COLO829 (cell line): ENCODE measurements at regions not wholly inside any gene's neighbourhood (a gene's known extent, or its start where the extent isn't known, plus 50 kb on each side); places are given as distances from the start of the nearest gene placed in this dataset.

Experiments used
- DNase-seq: peaks from one replicate; pipeline ENCODE4 v3.0.0; 2012; ENCODE audit warnings: low spot score

DNA sequence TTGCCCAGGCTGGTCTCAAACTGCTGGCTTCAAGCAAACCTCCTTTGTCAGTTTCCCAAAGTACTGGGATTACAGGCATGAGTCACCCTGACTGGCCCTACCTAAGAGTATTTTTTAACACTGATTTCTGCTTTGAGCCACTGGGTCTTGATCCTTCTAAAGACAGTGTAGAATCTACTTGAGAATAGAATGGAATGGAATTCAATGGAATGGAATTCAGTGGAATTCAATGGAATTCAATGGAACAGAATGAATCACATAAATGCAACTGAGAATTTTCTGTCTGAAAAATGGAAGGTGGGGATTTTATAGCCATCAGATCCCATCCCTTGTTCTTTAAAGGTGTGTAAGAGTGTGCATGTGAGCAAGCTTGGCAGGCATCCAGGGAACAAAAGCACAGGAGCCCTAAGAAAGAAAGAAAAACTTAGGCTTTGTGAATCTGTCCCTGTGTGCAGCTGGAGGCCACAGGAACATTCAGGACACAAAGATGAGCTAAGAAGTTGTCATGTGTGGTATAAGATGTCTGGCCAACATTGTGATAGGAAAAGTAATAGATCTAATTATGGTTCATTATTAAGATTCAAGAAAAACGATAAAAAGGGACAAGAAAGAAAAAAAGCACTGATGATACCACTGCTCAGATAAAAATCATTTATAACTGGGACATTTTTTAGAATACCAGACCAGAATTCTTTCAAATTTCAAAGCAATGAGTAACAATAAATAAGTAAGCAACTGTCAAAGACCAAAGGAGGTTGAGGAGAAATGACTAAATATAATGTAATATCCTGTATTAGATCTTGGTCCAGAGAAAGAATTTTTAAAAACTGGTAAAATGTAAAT is 681.0 kb upstream of the GJE1 start:
- peak; percentile 2 for DNase-seq

DNA sequence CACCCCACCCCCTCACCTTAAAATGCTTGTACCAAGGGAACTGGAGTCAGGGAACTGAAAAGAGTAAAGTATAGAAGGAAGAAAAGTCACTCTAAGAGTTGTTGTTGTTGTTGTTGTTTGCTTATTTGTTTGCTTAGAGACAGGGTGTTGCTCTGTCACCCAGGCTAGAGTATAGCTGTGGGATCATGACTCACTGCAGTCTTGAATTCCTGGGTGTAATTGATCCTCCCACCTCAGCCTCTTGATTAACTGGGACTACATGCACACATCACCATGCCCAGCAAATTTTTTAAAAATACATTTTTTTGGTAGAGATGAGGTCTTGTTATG is 681.6 kb upstream of the GJE1 start:
- no peak for DNase-seq

DNA sequence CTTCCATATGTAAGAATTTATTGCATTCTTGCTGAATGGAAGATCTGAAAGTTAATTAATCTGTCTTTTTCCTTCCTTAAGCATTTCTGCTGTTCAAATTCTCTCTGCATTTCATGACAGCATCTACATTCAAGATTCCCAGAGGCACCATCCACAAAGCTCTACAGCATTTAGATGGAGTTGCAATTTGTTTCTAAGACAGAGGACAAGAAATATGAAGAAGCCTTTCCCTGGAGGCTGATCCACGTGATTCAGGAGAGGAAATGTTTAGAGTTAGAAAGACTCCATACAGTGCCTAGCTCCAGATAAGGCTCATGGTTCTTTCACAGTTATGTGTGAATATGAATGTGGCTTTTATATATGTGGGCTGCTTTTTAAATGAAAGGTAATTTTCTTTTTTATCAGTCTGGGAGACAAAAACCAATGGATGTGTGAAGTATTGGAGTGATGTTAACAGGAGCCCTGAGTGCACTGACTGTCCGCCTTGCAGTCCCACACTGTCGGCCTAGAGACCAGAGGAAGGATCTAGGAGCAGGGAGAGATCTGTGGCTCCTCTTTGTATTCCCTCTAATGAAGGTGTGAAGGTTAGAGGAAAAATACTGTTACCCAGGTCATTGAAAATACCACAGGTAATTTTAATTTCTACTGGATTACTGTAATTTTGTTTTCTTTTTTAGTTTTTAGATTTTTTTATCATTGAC is 686.6 kb upstream of the GJE1 start:
- DNase-seq = no peak

DNA sequence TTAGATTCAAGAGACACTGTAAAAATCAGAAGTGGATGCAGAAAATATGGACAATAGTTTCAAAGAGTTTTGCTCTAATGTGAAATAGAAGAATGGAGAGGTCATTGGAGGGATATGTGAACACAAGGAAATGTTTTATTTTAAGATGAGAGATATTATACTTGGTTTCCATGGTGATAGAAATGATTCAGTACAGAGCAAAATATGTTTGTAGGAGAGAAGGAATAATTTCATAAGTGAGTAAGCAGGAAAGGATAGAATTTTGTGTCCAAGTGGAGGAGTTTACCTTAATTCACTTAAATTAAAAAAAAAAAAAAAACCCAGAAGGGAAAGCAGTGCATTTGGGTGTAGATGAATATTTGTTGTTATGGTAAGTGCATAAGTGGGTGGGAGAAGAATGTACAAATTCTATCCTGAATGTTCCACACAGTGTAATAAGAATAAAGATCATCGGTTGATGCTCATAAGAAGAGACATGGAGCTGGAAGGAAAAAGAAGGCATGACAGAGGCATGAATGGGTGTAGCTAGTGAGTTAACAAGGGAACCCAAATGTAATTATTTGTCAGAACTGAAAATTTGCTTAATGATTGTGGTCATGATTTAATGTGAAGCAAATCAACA is 688.9 kb upstream of the GJE1 start:
- DNase-seq = no peak

DNA sequence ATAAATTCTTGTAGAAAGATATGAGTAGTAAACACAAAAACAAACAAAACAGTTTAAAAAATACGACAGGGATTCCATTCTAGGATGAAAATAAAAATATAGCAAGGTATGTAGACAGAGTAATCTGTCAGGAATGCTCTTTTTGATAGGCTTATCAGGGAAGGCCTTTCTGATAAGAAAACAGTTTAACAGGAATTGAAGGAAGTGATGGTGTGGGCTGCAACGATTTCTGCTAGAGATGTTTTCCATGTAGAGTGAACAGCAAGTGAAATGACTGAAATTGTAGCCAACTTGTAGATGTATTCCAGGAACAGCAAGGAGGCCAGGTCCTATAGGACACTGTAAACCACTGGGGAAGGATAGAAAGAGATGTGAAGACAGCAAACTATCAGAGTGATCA is 689.7 kb upstream of the GJE1 start:
- no peak for DNase-seq

DNA sequence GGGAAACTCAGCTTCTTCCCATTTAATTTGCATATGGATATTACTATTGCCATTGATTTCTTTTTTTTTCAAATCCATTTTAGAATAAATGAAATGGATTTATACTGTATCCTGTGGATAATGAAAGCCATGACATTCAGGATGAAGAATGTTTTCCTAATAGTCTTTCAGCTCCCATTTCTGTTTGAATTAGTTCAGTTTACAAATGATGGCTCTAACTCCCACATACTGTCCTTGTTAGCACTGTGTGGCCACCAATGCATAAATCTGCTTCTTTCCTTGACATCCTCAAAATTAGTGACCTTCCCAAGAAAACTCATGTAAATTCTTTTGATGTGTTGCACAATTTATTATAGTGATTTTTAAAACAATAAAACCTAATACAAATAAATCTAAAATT is 693.2 kb upstream of the GJE1 start:
- no peak for DNase-seq

DNA sequence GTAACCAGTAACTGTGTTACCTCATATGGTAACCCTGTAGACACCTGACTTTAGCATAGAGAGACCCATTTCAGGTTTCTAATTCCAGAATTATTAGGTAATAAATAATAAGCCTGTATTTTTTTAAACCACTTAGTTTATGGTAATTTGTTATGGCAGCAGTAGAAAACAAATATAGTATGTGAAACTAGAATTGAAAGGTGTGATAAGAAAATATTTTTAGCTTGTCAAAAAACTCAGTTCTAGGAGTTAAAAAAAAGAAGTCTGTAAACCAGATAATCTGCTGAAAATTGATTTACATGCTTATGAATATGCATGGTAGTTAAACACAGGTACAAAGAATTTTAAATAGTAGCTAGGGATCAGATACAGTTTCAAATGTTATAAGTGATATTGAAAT is 695.0 kb upstream of the GJE1 start:
- DNase-seq = no peak

DNA sequence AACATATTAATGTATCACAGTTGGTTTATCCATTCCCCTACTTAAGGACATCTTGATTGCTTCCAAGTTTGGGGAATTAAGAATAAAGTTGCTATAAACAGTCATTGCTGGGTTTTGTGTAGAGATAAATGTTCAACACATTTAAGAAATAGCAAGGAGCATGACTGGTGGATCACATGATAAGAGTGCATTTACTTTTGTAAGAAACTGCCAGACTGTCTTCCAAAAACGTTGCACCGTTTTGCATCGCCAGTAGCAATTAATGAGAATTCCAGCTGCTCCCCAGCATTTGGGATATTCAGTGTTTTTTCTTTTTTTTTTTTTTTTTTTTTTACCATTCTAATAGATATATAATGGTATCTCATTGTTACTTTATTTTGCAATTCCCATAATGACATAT is 695.7 kb upstream of the GJE1 start:
- no peak for DNase-seq

DNA sequence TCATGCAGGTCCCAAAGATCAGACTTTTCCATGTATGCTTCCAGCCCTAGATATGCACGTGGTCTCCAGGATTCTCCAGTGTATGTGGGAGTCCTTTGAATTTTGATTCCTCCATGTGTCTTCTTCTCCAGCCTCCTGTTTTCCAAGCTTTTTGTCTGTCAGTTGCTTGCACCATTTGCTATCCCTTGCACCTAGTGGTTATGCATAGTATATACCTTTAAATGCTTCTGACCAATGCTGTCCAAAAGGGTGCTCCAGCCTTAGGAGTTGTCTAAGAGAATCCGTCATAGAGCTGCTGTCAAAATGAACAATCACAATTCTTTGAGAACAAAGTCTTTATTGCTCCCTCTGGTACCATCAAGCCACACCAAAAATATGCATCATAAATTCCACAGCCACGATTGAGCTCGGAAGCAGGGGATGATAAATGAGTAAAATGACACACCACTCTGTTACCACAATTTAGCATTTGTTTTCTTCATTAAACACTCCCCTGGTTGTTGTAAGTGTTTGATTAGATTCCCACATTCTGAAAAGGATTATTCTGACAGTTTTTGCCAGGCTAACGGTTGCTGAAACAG is 706.2 kb upstream of the GJE1 start:
- no peak for DNase-seq

DNA sequence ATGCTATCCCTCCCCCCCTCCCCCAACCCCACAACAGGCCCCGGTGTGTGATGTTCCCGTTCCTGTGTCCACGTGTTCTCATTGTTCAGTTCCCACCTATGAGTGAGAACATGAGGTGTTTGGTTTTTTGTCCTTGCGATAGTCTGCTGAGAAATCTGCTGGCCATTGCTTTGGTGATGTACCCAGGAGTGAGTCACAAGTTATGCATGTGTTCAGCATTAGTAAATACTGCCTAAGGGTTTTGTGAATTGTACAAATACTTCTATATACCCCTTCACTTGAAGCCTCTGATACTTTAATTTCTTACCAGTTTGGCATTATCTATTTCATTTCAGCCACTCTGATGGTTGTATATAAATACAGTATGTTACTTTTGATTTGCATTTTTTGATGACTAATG is 711.3 kb upstream of the GJE1 start:
- peak; percentile 16 for DNase-seq

DNA sequence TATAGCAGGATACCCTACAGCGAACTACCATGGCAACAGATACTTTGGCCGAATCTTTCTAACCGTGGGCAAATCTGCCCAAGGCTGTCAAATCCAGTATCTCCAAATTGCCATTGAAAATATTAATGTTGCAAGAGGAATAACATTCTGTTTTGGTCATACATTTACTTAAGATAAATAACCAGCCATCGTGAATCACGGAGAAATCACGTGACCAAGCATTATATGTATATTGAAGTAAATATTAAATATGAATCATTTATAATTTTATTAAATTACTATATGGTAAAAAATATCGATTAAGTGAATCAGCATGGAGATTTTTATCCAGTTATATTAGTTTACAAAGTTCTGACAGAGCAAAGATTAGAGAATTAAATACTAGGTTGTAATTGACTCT is 714.6 kb upstream of the GJE1 start:
- no peak for DNase-seq

DNA sequence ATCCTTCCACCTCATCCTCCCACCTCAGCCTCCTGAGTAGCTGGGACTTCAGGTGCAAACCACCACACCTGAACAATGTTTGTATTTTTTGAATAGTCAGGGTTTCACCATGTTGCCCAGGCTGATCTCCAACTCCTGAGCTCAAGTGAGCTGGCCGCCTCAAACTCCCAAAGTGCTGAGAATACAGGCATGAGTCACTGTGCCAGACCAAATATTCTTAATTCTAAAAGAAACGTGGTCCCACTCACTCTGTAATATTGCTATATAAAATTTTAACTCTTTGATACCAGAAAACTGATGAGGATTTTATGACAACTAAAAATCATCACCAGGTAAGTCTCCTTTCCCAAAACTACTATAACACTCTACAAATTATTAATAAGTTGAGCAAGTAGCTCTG is 716.8 kb upstream of the GJE1 start:
- no peak for DNase-seq

DNA sequence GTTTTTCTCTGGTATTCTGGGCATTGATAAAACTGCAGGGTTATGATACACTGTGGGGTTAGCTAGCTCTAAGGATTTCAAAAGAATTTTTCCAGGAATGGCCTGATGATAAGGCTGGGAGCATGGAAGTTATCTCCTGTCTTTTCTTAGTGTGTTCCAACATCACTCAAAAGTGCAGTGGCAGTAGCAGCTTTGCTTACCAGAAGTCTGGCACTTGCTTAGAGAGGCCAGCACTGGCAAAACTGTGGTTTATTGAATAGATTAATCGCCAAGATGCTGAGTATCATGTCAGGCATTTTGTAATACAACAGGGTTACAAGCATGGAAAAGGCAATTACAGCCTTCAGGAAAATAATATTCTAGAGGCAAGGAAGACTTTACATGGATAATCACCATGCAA is 719.5 kb upstream of the GJE1 start:
- DNase-seq = no peak

DNA sequence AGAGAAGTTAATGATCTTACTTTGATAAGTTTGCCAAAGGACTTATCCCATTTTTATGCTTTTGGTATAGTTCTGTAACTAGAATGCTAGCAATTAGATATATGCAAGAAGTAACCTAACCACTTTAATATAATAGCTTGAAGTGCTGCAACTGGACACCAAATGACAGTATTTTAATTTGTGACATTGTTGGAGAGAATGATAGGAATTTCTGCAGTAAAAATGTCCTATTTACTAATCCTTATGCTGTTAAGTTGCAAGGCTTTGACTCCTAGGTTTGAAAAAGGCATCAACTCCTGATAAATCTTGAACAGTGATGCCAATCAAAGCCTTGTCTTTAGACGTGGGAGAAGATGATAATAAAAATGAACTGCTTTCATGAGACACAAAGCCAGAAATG is 726.0 kb upstream of the GJE1 start:
- DNase-seq = no peak

DNA sequence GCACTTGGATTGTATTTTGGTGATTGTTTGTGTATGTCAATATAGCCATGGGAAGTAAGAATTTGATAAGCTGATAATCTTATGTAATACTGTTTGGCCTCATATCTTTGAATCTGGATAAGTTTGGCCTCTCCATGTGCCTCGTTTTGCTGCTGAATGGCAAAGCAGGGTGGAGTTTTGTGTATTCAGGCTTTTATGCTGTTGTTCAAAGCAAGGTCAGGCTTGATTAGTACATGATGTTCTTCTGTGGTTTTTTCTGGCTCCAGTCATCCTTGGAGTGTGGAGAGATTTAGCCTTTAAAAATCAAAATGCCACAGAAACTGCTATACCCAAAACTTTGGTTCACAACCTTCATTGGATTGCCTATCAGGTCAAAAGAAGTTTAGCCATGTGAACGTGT is 728.9 kb upstream of the GJE1 start:
- DNase-seq = no peak

DNA sequence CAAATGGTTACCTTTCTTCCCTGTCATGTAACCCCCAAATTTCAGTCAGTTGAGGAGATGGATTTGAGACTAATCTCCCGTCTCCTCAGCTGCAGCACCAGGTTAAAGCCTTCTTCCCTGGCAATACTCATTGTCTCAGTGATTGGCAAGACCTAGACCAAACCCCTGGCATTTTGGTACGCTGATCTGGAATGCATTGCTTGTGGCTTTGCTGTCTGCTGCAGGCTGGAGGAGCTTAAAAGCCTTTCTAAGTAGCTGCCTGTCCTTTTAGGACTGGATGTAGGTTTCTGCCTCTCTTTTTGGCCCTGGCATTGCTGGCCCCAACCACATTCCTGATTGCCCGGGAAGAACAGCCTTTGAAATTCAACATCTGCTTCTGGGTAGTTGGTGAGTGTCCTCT is 729.6 kb upstream of the GJE1 start:
- DNase-seq = no peak

DNA sequence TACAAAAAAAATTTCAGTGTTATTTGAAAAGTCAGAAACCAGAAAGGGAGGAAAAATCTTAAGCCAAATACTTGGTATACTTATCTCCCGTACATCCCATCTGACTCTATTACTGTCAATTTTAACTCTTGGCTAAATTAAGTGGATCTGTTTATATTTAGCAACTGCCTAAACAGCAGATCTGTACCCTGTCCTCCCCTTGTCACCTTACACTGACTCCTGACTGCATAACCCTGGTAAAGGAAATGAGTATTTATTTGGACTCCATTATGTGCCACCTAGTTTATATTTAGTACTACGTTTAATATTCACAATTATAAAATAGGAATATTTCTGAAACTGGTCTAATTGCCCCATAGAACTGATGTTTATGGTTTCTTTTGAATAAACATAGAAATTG is 730.2 kb upstream of the GJE1 start:
- DNase-seq = no peak

DNA sequence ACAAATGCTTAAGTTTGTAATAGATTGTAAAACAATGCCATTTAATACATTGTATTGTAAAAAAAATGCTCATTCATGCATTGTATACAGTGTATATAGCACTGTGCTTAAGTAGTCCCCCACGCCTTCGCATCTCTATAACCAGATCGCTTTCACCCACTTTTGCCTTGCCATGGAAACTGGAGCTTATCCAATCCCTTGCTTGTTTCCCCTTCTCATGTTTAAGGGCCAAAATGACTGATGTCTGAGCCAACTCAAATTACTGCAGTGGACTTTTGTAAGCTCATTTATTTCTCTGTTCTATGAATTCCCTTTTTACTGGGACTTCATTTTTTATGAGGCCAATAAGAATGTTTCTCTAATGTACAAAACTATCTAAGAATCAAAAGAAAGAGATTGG is 730.9 kb upstream of the GJE1 start:
- no peak for DNase-seq

DNA sequence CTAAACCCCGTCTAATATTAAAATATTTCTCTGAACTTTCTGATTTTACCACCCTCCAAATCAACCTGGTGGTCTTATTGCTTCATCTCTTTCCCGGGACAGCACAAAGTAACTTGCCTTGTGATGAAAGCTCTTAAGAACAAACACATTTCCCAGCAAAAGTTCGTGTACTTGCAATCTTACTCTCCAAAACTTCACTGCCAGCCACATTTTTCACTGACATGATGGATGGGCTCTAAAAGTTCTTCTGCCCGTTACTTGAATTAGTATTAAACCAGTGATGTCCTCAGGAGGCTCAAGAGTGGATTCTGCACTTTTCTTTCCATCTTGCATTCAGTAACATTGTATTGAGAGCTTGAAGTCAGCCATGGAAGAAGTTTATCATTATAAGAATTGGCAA is 731.6 kb upstream of the GJE1 start:
- DNase-seq = no peak

DNA sequence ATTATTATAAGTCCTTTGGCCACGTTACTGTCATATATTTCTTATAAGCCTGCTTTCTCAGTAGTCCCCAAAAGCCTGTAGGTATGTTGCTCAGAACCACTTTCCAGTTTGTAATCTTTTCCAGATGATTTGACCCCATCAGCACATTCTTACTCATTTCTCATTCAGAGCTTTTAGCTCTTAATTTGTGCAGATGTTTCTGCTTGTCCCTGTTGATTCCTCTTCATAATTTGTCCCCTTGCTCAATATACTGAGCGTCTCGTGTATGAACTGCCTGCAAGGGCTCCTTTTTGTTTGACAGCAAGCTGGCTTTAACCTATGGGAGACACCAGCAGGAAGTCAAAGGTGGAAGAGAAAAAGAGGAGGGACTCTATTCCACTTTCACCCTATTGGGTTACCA is 733.8 kb upstream of the GJE1 start:
- DNase-seq = no peak

DNA sequence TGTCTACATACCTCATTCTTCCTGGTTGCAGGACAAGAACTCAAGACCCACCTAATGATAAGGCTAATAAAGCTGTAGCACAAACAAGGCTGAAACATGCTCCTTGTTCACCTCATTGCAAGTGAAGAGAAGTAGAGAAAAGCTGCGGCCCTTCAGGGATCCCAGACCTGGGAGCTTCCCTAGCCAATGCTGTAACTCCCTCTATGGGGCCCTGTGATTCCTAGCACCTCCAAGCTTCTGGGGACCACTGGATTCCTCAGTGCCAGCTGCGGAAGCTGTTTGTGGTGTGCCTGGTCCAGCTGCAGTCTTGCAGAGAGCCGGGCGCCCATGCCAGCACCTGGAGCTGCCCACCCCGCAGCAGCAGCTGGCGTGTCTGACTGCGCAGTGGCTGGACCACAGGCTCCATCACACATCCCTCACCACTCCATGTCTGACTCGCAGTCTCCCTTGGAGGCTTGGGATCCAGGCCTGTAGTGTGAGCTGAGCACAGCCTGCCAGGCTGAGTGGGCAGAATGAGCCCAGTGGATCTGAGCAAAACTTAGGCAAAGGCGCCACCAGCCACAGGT is 737.2 kb upstream of the GJE1 start:
- no peak for DNase-seq

DNA sequence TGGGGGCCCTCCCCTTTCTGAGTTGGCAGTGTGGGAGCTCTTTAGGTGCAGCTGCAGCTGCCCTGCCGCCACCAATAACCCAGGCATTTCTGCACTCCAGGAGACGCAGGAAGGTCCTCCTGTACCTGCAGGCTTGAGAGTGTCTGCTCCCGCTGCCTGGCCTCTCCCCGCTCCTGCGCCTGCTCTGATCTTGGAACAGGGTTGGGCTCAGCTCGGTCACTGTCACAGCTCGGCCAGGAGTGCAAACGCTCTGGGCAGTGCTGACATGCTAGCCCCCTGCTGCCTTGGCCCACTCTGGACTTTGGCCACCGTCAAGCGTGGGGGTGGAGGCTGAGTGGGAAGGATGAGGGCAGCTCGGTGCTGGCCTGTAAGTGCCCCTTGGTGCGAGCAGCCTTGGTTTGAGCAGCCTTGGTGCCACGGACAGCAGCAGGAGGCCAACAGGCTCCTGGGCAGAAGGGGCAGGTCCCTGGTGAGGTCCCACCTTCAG is 738.1 kb upstream of the GJE1 start:
- DNase-seq = no peak

DNA sequence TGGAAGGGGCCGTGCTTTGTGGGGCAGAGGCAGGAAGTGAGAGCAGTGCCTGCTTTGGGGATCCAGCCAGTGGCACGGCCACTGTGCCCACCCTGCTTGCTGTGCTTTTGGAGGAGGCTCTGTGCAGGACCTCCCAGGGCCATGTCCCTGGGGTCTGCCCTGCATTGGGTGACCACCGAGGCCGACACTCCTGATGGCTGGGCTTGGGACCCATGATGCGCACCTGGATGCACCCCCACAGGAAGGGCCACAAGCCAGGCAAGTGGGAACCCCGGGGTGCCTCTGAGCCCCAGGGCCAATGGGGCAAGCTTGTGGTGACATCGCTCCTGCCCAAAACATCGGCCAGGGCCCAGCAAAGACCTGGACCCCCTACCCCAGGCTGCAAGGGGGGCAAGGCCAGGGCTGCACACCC is 738.6 kb upstream of the GJE1 start:
- DNase-seq = no peak
